Activated B cell treated with CpG ODN at 0.5 μM for 24 hours (primary cell): ENCODE measurements at regions not wholly inside any gene's neighbourhood (a gene's known extent, or its start where the extent isn't known, plus 50 kb on each side); places are given as distances from the start of the nearest gene placed in this dataset.

Experiments
- ATAC-seq: fragments of 200-7000 bp; cut with Tn5 transposase; one replicate; pipeline ENCODE4 v1.10.0; 2021; ENCODE audit warnings: low read depth, mild to moderate bottlenecking, moderate library complexity
- CTCF ChIA-PET: fragments of 350-600 bp; sonication (Branson Sonifier 250); formaldehyde crosslinking; loops from one replicate; lab custom pipeline; 2021; ENCODE audit warnings: antibody characterized with exemption; lab: Charles Lee
- POLR2A ChIA-PET: fragments of 350-600 bp; sonication (Branson Sonifier 250); formaldehyde crosslinking; loops from one replicate; lab custom pipeline; 2021; ENCODE audit warnings: antibody characterized with exemption; lab: Charles Lee
- DNase-seq: peaks from one replicate; pipeline ENCODE4 v3.0.0; 2022
- H3K27ac Mint-ChIP-seq: one replicate; pipeline ENCODE4 v1.8.0; 2020; ENCODE audit warnings: mixed read lengths
- H3K27me3 Mint-ChIP-seq: one replicate; pipeline ENCODE4 v1.8.0; 2021; ENCODE audit warnings: mixed read lengths
- H3K36me3 Mint-ChIP-seq: one replicate; pipeline ENCODE4 v1.8.0; 2021; ENCODE audit warnings: low read depth, mixed read lengths
- H3K4me1 Mint-ChIP-seq: one replicate; pipeline ENCODE4 v1.8.0; 2021; ENCODE audit warnings: mixed read lengths
- H3K4me3 Mint-ChIP-seq: one replicate; pipeline ENCODE4 v1.8.0; 2020; ENCODE audit warnings: mild to moderate bottlenecking, mixed read lengths
- H3K9me3 Mint-ChIP-seq: one replicate; pipeline ENCODE4 v1.8.0; 2020; ENCODE audit warnings: mixed read lengths
- CTCF ChIP-seq: fragments of 200-600 bp; IDR thresholded peaks from one replicate; pipeline ENCODE4 v1.8.0; 2022; ENCODE audit warnings: antibody characterized with exemption, mild to moderate bottlenecking
- intact Hi-C: fragments of 100-400 bp; cut with micrococcal nuclease; formaldehyde crosslinking; loops from one replicate; pipeline ENCODE4 v1.15.1; 2024

GRCh38 chr14:28152453-28153044 is 614.0 kb upstream of the FOXG1 start:
- intact Hi-C loops: no loop called here
- DNase-seq: no peak
- ChIA-PET CTCF (no interaction called here), POLR2A (no interaction called here)
- no peaks in the 10 kb centered on the region for H3K27me3 Mint-ChIP-seq
- H3K36me3 Mint-ChIP-seq: no peaks in the 10 kb centered on the region
- no peak overlapping the region for H3K27ac Mint-ChIP-seq
- no peak overlapping the region for H3K4me3 Mint-ChIP-seq
- no peak for ATAC-seq
- H3K4me1 Mint-ChIP-seq: no peaks in the 10 kb centered on the region
- TF ChIP-seq CTCF: no peak
- peaks cover 2% of the 10 kb centered on the region for H3K9me3 Mint-ChIP-seq

GRCh38 chr14:28157289-28157869 is 609.2 kb upstream of the FOXG1 start:
- H3K4me1 Mint-ChIP-seq: no peaks in the 10 kb centered on the region
- DNase-seq: no peak
- ATAC-seq: no peak
- no peak overlapping the region for H3K27ac Mint-ChIP-seq
- no peak overlapping the region for H3K4me3 Mint-ChIP-seq
- CTCF ChIA-PET: no interaction called here
- no peaks in the 10 kb centered on the region for H3K36me3 Mint-ChIP-seq
- TF ChIP-seq CTCF: no peak
- POLR2A ChIA-PET: no interaction called here
- peaks cover 5% of the 10 kb centered on the region for H3K9me3 Mint-ChIP-seq
- intact Hi-C loops: no loop called here
- no peaks in the 10 kb centered on the region for H3K27me3 Mint-ChIP-seq

GRCh38 chr14:28157887-28158791 is 608.4 kb upstream of the FOXG1 start:
- CTCF ChIA-PET: no interaction called here
- Mint-ChIP-seq H3K9me3 (peaks cover 5% of the 10 kb centered on the region), H3K36me3 (no peaks in the 10 kb centered on the region), H3K4me1 (no peaks in the 10 kb centered on the region), H3K27ac (no peak overlapping the region), H3K4me3 (no peak overlapping the region), H3K27me3 (no peaks in the 10 kb centered on the region)
- no peak for TF ChIP-seq CTCF
- DNase-seq (no peak), ATAC-seq (no peak)
- POLR2A ChIA-PET: no interaction called here
- intact Hi-C loops: no loop called here

GRCh38 chr14:28161040-28161439 is 605.5 kb upstream of the FOXG1 start:
- H3K9me3 Mint-ChIP-seq: peaks cover 7% of the 10 kb centered on the region
- H3K4me3 Mint-ChIP-seq: no peak overlapping the region
- DNase-seq (no peak), ATAC-seq (no peak)
- no peaks in the 10 kb centered on the region for H3K27me3 Mint-ChIP-seq
- ChIA-PET POLR2A (no interaction called here), CTCF (no interaction called here)
- no peak for TF ChIP-seq CTCF
- no peaks in the 10 kb centered on the region for H3K4me1 Mint-ChIP-seq
- intact Hi-C loops: no loop called here
- no peaks in the 10 kb centered on the region for H3K36me3 Mint-ChIP-seq
- H3K27ac Mint-ChIP-seq: no peak overlapping the region

GRCh38 chr14:28163233-28163632 is 603.4 kb upstream of the FOXG1 start:
- no peaks in the 10 kb centered on the region for H3K4me1 Mint-ChIP-seq
- no peaks in the 10 kb centered on the region for H3K36me3 Mint-ChIP-seq
- H3K27ac Mint-ChIP-seq: no peak overlapping the region
- DNase-seq (no peak), ATAC-seq (no peak)
- CTCF ChIA-PET: no interaction called here
- POLR2A ChIA-PET: no interaction called here
- H3K4me3 Mint-ChIP-seq: no peak overlapping the region
- intact Hi-C loops: no loop called here
- H3K27me3 Mint-ChIP-seq: no peaks in the 10 kb centered on the region
- no peak for TF ChIP-seq CTCF
- H3K9me3 Mint-ChIP-seq: peaks cover 7% of the 10 kb centered on the region
